Breast epithelium (tissue), 4 donors: ENCODE measurements at regions not wholly inside any gene's neighbourhood (a gene's known extent, or its start where the extent isn't known, plus 50 kb on each side); places are given as distances from the start of the nearest gene placed in this dataset.
"Not testable (repeated sequence)": the region's sequence is repeated elsewhere in the genome, so short reads cannot be mapped to it uniquely, and the experiment has no call there.

ENCODE experiments used
- DNase-seq, 2 donors: peaks; one replicate each; pipeline ENCODE4 v3.0.0-alpha.2; 2019; ENCODE audit warnings: low spot score in 2 of 2
- H3K27ac ChIP-seq, 2 donors: fragments of 200-600 bp; sonication (generic) in 1 of 2; one replicate each; pipeline ENCODE4 v1.5.1; 2016 to 2019; ENCODE audit warnings: mild to moderate bottlenecking in 1 of 2
- H3K27me3 ChIP-seq, 2 donors: fragments of 200-600 bp; sonication (generic) in 1 of 2; one replicate each; pipeline versions ENCODE4 v1.5.1 to v1.6.0; 2017 to 2019; ENCODE audit warnings: control low read depth in 1 of 2, mild to moderate bottlenecking in 1 of 2
- H3K36me3 ChIP-seq: fragments of 200-600 bp; one replicate; pipeline ENCODE4 v1.5.1; 2019
- H3K4me1 ChIP-seq, 2 donors: fragments of 200-600 bp; sonication (generic); one replicate each; pipeline ENCODE4 v1.5.1; 2016 to 2019; ENCODE audit warnings: control low read depth in 1 of 2
- H3K4me3 ChIP-seq, 3 donors: fragments of 200-600 bp; sonication (generic); 1 replicate in 2 of 3; 2 replicates in 1 of 3; pipeline ENCODE4 v1.5.1; 2016 to 2019; ENCODE audit warnings: mild to moderate bottlenecking in 3 of 3, moderate library complexity in 2 of 3
- H3K9me3 ChIP-seq, 2 donors: fragments of 200-600 bp; sonication (generic) in 1 of 2; one replicate each; pipeline ENCODE4 v1.5.1; 2016 to 2019; ENCODE audit warnings: control low read depth in 1 of 2
- CTCF ChIP-seq, 3 donors: fragments of 450-650 bp; IDR thresholded peaks; one replicate each; pipeline ENCODE4 v1.5.1; 2016 to 2017; ENCODE audit warnings: antibody characterized with exemption in 3 of 3, mild to moderate bottlenecking in 3 of 3, moderate library complexity in 3 of 3
- POLR2A ChIP-seq: fragments of 450-650 bp; IDR thresholded peaks from one replicate; pipeline ENCODE4 v1.6.1; 2016; ENCODE audit warnings: antibody characterized with exemption, mild to moderate bottlenecking, moderate library complexity
- POLR2AphosphoS5 ChIP-seq, 3 donors: sonication (generic); formaldehyde crosslinking; IDR thresholded peaks; one replicate each; pipeline ENCODE4 v1.6.1; 2017; ENCODE audit warnings: antibody characterized with exemption in 3 of 3
- intact Hi-C: fragments of 100-400 bp; cut with DNase I; formaldehyde crosslinking; loops from one replicate; pipeline ENCODE4 v1.15.1; 2023; ENCODE audit warnings: low total_unique reads

GRCh38 chr7:82668676-82669075 is 225.1 kb upstream of the CACNA2D1 start:
- H3K9me3 ChIP-seq = no peaks in the 10 kb centered on the region
- no peak overlapping the region for H3K27ac ChIP-seq
- no peaks in the 10 kb centered on the region for H3K27me3 ChIP-seq
- no peak overlapping the region for H3K4me3 ChIP-seq
- no peaks in the 10 kb centered on the region for H3K4me1 ChIP-seq
- intact Hi-C loops = no loop called here
- TF ChIP-seq CTCF (IDR thresholded peaks at IDR 0.05) = no peak
- TF ChIP-seq POLR2AphosphoS5 (IDR thresholded peaks at IDR 0.05) = no peak
- no peak for TF ChIP-seq POLR2A
- no peaks in the 10 kb centered on the region for H3K36me3 ChIP-seq
- DNase-seq = no peak

- H3K27ac ChIP-seq = no peak overlapping the region
- DNase-seq = no peak
- no peaks in the 10 kb centered on the region for H3K9me3 ChIP-seq
- H3K4me3 ChIP-seq = no peak overlapping the region
- TF ChIP-seq POLR2A (no peak), POLR2AphosphoS5 (IDR thresholded peaks at IDR 0.05) (no peak), CTCF (IDR thresholded peaks at IDR 0.05) (no peak)
- no peaks in the 10 kb centered on the region for H3K27me3 ChIP-seq
- intact Hi-C loops = no loop called here
- no peaks in the 10 kb centered on the region for H3K4me1 ChIP-seq
- H3K36me3 ChIP-seq = no peaks in the 10 kb centered on the region
These were observed 222.5 kb upstream of the CACNA2D1 start for GRCh38 chr7:82665966-82666507.

- no peak for DNase-seq
- no peak for TF ChIP-seq POLR2A
- no peak for TF ChIP-seq POLR2AphosphoS5 (IDR thresholded peaks at IDR 0.05)
- TF ChIP-seq CTCF (IDR thresholded peaks at IDR 0.05) = no peak
- intact Hi-C loops = no loop called here
These were observed 212.4 kb upstream of the CACNA2D1 start for GRCh38 chr7:82655965-82656364.

GRCh38 chr7:82650095-82650494 is 206.5 kb upstream of the CACNA2D1 start:
- H3K4me3 ChIP-seq, intact Hi-C loops, DNase-seq, H3K9me3 ChIP-seq, H3K4me1 ChIP-seq, H3K27me3 ChIP-seq, H3K36me3 ChIP-seq, H3K27ac ChIP-seq: not testable (repeated sequence)

More at GRCh38 chr7:82655965-82656364, 212.4 kb upstream of the CACNA2D1 start:
- Histone ChIP-seq H3K4me1 (no peaks in the 10 kb centered on the region), H3K4me3 (no peak overlapping the region), H3K36me3 (no peaks in the 10 kb centered on the region), H3K27me3 (no peaks in the 10 kb centered on the region), H3K9me3 (no peaks in the 10 kb centered on the region), H3K27ac (no peak overlapping the region)

GRCh38 chr7:82633592-82633991 is 190.0 kb upstream of the CACNA2D1 start:
- no peak for DNase-seq
- no peak for TF ChIP-seq CTCF (IDR thresholded peaks at IDR 0.05)
- TF ChIP-seq POLR2AphosphoS5 (IDR thresholded peaks at IDR 0.05) = no peak
- TF ChIP-seq POLR2A = no peak
- H3K27me3 ChIP-seq = no peaks in the 10 kb centered on the region
- H3K4me1 ChIP-seq = no peaks in the 10 kb centered on the region
- no peaks in the 10 kb centered on the region for H3K36me3 ChIP-seq
- H3K27ac ChIP-seq = no peak overlapping the region
- no peak overlapping the region for H3K4me3 ChIP-seq
- no peaks in the 10 kb centered on the region for H3K9me3 ChIP-seq
- intact Hi-C loops = no loop called here

GRCh38 chr7:82631998-82632397 is 188.4 kb upstream of the CACNA2D1 start:
- TF ChIP-seq POLR2A (no peak), CTCF (IDR thresholded peaks at IDR 0.05) (no peak), POLR2AphosphoS5 (IDR thresholded peaks at IDR 0.05) (no peak)
- Histone ChIP-seq H3K27me3 (no peaks in the 10 kb centered on the region), H3K27ac (no peak overlapping the region), H3K9me3 (no peaks in the 10 kb centered on the region), H3K4me1 (no peaks in the 10 kb centered on the region), H3K4me3 (no peak overlapping the region), H3K36me3 (no peaks in the 10 kb centered on the region)
- intact Hi-C loops = no loop called here
- no peak for DNase-seq
